ENCODE measurements at regions not wholly inside any gene's neighbourhood (a gene's known extent, or its start where the extent isn't known, plus 50 kb on each side); places are given as distances from the start of the nearest gene placed in this dataset.

DNA sequence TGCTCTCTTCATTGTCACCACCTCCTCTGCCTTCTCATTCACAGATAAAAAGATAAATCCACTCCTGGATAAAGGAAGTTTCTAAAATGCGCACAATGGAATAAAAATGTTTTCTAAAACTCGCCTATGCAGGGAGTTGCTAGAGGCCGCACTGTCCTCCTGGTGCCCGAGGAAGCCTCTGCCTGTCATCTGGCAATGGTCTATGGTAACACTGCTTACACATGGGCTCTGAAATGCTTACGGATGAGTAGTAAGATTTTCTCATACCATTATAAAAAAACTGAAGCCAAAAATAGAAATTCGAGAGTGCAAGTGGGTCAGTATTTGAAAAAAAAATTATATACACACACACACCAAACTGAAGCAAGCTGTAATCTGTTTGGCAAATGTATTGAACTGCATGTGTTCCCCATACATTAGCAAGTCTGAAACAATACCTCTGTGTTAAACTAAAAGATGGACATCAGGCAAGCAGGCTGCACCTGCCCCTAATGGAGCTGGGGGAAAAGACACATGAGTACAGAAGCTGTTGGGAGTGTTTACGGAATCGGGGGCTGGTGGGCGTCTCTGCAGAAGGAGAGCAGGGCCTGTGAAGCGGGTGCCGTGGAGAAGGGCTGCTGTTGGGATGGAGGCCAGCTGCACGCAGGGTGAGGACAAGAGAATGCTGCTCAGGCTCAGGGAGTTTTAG lies 103.3 kb upstream of the FAT1 start:
- no peak overlapping the region for H3K27ac ChIP-seq
- DNase-seq, result no peak
- WGBS, 3 donors, result 54 to 67% (median 61%) methylated on average over 12 of the region's 12 CpGs
- H3K4me1 ChIP-seq, result no peaks in the 10 kb centered on the region
- no peak overlapping the region for H3K4me3 ChIP-seq
- intact Hi-C loops (cut with DNase I), result no loop called here
- H3K36me3 ChIP-seq (ENCODE audit: insufficient read depth in 1 of 2, low read depth in 1 of 2), result no peaks in the 10 kb centered on the region
- ATAC-seq, result no peak
- H3K27me3 ChIP-seq (ENCODE audit: insufficient read depth in 3 of 3, low read length in 2 of 3), result no peaks in the 10 kb centered on the region
- no peaks in the 10 kb centered on the region for H3K9me3 ChIP-seq
- TF ChIP-seq, protein P1, sequence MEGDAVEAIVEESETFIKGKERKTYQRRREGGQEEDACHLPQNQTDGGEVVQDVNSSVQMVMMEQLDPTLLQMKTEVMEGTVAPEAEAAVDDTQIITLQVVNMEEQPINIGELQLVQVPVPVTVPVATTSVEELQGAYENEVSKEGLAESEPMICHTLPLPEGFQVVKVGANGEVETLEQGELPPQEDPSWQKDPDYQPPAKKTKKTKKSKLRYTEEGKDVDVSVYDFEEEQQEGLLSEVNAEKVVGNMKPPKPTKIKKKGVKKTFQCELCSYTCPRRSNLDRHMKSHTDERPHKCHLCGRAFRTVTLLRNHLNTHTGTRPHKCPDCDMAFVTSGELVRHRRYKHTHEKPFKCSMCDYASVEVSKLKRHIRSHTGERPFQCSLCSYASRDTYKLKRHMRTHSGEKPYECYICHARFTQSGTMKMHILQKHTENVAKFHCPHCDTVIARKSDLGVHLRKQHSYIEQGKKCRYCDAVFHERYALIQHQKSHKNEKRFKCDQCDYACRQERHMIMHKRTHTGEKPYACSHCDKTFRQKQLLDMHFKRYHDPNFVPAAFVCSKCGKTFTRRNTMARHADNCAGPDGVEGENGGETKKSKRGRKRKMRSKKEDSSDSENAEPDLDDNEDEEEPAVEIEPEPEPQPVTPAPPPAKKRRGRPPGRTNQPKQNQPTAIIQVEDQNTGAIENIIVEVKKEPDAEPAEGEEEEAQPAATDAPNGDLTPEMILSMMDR (IDR thresholded peaks at IDR 0.05), result no peak

DNA sequence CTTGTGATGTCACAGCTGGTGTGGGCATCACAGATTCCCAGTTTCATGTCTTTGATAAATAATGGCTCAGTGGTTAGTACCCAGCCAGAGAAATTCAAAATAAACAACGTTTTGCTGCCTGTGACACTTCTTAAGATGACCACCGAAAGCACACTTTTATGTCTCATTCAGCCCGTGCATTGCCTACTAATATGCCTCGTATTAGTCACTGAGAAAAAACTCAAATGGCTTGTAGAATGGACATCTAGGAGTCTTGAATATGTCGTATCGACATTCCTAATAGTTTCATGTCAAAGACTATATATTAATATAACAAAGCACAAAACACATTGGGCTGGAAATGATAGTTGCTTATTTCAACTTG lies 103.9 kb upstream of the FAT1 start:
- H3K4me1 ChIP-seq, result no peaks in the 10 kb centered on the region
- no peaks in the 10 kb centered on the region for H3K27me3 ChIP-seq (ENCODE audit: insufficient read depth in 3 of 3, low read length in 2 of 3)
- no peaks in the 10 kb centered on the region for H3K36me3 ChIP-seq (ENCODE audit: insufficient read depth in 1 of 2, low read depth in 1 of 2)
- no peak overlapping the region for H3K4me3 ChIP-seq
- no peaks in the 10 kb centered on the region for H3K9me3 ChIP-seq
- ATAC-seq (no peak), DNase-seq (no peak)
- WGBS, 3 donors, result 72 to 77% (median 73%) methylated on average over 6 of the region's 6 CpGs
- H3K27ac ChIP-seq, result no peak overlapping the region
- intact Hi-C loops (cut with DNase I), result no loop called here
- TF ChIP-seq, protein P1 (IDR thresholded peaks at IDR 0.05), result no peak

DNA sequence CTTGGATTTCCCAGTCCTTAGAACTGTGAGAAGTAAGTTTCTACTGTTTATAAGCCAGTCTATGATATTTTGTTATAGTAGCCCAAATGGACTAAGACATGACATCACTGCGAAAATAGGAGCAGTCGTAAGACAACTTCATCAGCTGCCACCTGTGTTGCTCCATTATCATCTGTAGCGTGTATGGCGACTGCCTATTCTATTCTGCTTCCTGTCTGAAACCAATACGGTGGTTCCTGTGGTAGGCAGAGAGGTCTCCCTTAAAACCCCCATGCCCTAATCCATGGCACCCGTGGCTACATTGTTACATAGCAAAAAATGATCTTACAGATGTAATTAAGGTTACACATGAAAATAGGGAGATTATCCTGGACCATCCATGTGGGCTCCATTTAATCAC lies 105.4 kb upstream of the FAT1 start:
- intact Hi-C loops (cut with DNase I), result no loop called here
- ATAC-seq, result no peak
- Histone ChIP-seq H3K4me3 (no peak overlapping the region), H3K4me1 (no peaks in the 10 kb centered on the region), H3K9me3 (no peaks in the 10 kb centered on the region), H3K27me3 (ENCODE audit: insufficient read depth in 3 of 3, low read length in 2 of 3) (no peaks in the 10 kb centered on the region), H3K36me3 (ENCODE audit: insufficient read depth in 1 of 2, low read depth in 1 of 2) (no peaks in the 10 kb centered on the region), H3K27ac (no peak overlapping the region)
- 82 to 93% (median 90%) methylated on average over 6 of the region's 6 CpGs for WGBS, 3 donors
- no peak for DNase-seq
- TF ChIP-seq, protein P1 (IDR thresholded peaks at IDR 0.05), result no peak

DNA sequence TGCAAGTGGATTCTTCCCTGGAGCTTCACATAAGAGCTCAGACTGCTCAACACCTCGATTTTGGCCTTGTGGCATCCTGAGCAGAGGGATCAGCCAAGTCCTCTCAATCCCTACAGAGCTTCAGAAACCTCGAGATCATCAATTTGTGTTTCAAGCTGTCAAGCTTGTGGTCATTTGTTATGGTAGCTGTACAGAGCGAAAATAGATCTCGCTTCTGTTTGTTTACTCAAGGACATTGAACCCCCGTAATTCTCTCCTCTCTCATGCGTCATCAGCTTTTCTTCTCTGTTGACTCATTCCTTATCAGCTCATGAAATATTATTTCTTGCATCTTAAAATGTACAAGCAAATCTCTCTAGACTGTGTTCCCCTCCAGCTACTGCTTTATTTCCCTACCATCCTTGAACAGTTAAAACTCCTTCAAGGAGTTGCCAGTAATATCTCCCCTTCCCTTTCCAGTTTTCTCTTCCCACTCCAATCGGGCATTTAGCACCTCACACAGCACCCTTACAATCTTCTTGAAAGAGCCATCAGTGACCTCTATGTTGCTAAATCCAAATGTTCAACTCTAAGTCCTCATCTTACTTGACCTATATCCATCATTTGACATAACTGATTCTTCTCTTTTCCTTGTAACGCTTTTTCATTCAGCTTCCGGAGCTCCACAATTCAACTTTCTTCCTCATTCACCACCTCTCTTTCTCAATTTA lies 106.2 kb upstream of the FAT1 start:
- H3K27me3 ChIP-seq (ENCODE audit: insufficient read depth in 3 of 3, low read length in 2 of 3), result no peaks in the 10 kb centered on the region
- no peaks in the 10 kb centered on the region for H3K9me3 ChIP-seq
- H3K4me3 ChIP-seq, result no peak overlapping the region
- no peak for DNase-seq
- no peak for ATAC-seq
- H3K36me3 ChIP-seq (ENCODE audit: insufficient read depth in 1 of 2, low read depth in 1 of 2), result no peaks in the 10 kb centered on the region
- no peak overlapping the region for H3K27ac ChIP-seq
- TF ChIP-seq, protein P1 (IDR thresholded peaks at IDR 0.05), result no peak
- intact Hi-C loops (cut with DNase I), result no loop called here
- no peaks in the 10 kb centered on the region for H3K4me1 ChIP-seq
- WGBS, 3 donors, result 64 to 73% (median 64%) methylated on average over 9 of the region's 9 CpGs

All from psoas muscle (tissue), 7 donors.